Activated T-cell treated with anti-CD3 and anti-CD28 coated beads, Interleukin-2, amount 50 U/mL, for 4 hours (primary cell): ENCODE measurements at regions not wholly inside any gene's neighbourhood (a gene's known extent, or its start where the extent isn't known, plus 50 kb on each side); places are given as distances from the start of the nearest gene placed in this dataset.
"Not testable (repeated sequence)": the region's sequence is repeated elsewhere in the genome, so short reads cannot be mapped to it uniquely, and the experiment has no call there.

Experiments used
- ATAC-seq, 2 donors: fragments of 200-7000 bp; cut with Tn5 transposase; one replicate each; pipeline ENCODE4 v1.10.0; 2021
- DNase-seq: peaks from one replicate; pipeline ENCODE4 v3.0.0-alpha.2; 2020
- H3K27me3 Mint-ChIP-seq: one replicate; pipeline ENCODE4 v1.8.0; 2021; ENCODE audit warnings: low read depth, mixed read lengths
- H3K36me3 Mint-ChIP-seq: one replicate; pipeline ENCODE4 v1.8.0; 2022; ENCODE audit warnings: mixed read lengths; ENCODE audit not compliant: insufficient read depth
- H3K4me1 Mint-ChIP-seq: one replicate; pipeline ENCODE4 v1.8.0; 2021; ENCODE audit warnings: low read depth, mixed read lengths
- H3K4me3 Mint-ChIP-seq: one replicate; pipeline ENCODE4 v1.8.0; 2021; ENCODE audit warnings: mild to moderate bottlenecking, moderate library complexity, mixed read lengths
- H3K9me3 Mint-ChIP-seq: one replicate; pipeline ENCODE4 v1.8.0; 2021; ENCODE audit warnings: mixed read lengths

DNA sequence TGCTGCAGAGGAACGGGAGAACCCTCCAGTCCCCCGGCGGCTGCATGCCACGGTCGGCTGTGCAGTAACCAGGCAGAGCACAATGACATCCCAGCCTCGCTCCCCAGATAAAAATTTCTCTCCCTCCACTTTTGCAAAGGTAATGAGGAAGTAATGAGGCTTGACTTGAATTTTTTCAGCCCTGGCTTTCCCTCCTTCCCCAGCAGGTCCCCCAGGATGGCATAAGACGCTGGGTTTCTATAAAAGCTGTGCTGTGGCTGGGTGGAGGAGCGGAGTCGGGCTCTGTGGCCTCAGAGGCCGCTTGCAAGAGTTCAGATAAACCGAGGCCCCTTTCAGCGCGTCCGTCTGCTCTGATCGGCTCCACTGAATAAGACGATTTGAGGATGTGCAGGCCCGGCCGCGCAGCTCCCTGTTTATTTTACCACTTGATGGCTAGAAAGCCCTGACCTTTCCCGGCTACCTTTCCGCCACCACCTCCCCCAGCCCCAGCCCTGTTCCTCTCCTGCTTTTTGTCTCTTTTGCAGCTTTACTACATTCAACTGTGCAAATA is 351.9 kb upstream of the IRX2 start:
- ATAC-seq (no peak), DNase-seq (no peak)
- H3K36me3 Mint-ChIP-seq = no peaks in the 10 kb centered on the region
- H3K27me3 Mint-ChIP-seq = peaks cover 23% of the 10 kb centered on the region
- H3K4me3 Mint-ChIP-seq = no peak overlapping the region
- H3K9me3 Mint-ChIP-seq = no peaks in the 10 kb centered on the region
- H3K4me1 Mint-ChIP-seq = no peaks in the 10 kb centered on the region

DNA sequence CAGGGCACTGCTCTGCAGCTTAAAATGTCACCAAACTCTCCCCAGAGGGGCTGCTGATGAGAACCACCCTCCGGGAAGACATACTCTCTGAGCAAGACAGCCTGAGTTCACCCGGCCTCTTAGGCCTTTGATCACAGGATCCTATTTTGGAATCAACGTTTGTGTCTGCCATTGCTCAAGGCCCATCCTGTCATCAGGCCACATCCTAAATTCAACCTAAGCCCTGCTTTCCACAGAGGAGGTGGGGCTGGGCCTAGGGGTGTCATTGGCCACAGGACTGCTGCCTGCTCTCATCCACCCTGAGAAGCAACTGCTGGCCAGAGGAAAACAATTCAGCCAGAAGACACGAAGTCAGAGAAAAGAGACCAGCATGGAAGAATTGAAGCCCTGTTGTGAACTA is 351.1 kb upstream of the IRX2 start:
- Mint-ChIP-seq H3K36me3 (no peaks in the 10 kb centered on the region), H3K4me1 (no peaks in the 10 kb centered on the region), H3K27me3 (peaks cover 20% of the 10 kb centered on the region), H3K4me3 (no peak overlapping the region), H3K9me3 (no peaks in the 10 kb centered on the region)
- DNase-seq = no peak
- ATAC-seq = no peak

DNA sequence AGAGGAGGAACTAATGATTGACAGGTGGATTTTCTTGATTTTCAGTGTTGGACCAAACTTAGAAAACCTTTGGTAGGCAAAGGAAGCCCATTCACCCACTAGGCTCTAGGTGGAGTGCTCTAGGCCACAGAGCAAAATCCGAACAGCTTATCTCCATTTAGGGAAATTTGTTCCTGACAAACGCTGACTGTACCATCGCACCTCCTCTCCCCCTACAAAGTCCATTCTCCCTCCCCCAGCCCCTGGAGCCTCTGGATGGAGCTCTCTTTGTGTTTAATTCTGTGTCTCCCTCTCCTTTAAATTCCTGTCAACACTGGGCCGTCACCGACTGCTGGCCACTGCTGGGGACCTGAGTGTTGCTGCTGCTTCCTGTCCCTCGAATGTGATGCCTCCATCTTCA is 350.1 kb upstream of the IRX2 start:
- no peak for DNase-seq
- Mint-ChIP-seq H3K27me3 (peaks cover 20% of the 10 kb centered on the region), H3K4me1 (no peaks in the 10 kb centered on the region), H3K4me3 (no peak overlapping the region), H3K9me3 (no peaks in the 10 kb centered on the region), H3K36me3 (no peaks in the 10 kb centered on the region)
- ATAC-seq = no peak

DNA sequence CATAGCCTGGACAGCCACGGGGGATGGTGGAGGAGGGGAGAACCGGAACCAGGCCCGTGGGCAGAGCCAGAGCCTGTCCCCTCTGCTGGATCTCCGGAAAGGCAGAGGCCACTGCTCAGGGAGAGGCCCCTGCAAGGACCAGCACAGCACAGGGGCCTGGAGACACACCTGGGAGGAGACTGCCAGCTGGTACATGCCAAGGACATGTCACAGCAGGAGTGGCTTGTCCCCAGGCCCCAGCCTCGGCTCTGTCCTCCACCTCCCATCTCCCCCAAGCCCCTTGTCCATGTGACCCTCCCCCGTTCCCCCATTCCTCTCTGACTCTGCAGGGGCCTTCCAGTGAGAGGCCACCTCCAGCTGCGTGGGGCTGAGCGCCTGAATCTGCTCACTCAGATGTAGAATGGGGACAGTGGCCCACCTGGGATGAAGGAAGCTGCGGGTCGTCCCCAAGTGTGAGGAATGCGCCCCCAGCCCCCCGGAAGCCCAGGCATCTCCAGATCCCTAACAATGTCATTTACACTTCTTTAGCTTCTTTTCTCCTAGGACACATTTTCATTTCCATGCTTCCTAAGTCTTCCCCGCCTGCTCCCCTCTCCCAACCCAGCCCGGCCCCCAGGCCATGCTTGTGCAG is 349.6 kb upstream of the IRX2 start:
- no peak for DNase-seq
- Mint-ChIP-seq H3K4me3 (no peak overlapping the region), H3K27me3 (peaks cover 20% of the 10 kb centered on the region), H3K36me3 (no peaks in the 10 kb centered on the region), H3K9me3 (no peaks in the 10 kb centered on the region), H3K4me1 (no peaks in the 10 kb centered on the region)
- ATAC-seq = no peak

GRCh38 chr5:3099954-3100353 is 348.5 kb upstream of the IRX2 start:
- Mint-ChIP-seq H3K4me1 (no peaks in the 10 kb centered on the region), H3K9me3 (no peaks in the 10 kb centered on the region)

GRCh38 chr5:3099526-3099925 is 348.0 kb upstream of the IRX2 start:
- ATAC-seq (no peak), DNase-seq (no peak)
- Mint-ChIP-seq H3K4me3 (no peak overlapping the region), H3K27me3 (peaks cover 18% of the 10 kb centered on the region), H3K36me3 (no peaks in the 10 kb centered on the region), H3K9me3 (no peaks in the 10 kb centered on the region), H3K4me1 (no peaks in the 10 kb centered on the region)

More at GRCh38 chr5:3099954-3100353, 348.5 kb upstream of the IRX2 start:
- DNase-seq (no peak), ATAC-seq (no peak)
- Mint-ChIP-seq H3K4me3 (no peak overlapping the region), H3K27me3 (peaks cover 20% of the 10 kb centered on the region), H3K36me3 (no peaks in the 10 kb centered on the region)

- H3K27me3 Mint-ChIP-seq = peaks cover 16% of the 10 kb centered on the region
- H3K9me3 Mint-ChIP-seq = no peaks in the 10 kb centered on the region
- no peaks in the 10 kb centered on the region for H3K4me1 Mint-ChIP-seq
- DNase-seq = no peak
- no peak overlapping the region for H3K4me3 Mint-ChIP-seq
- ATAC-seq = no peak
- no peaks in the 10 kb centered on the region for H3K36me3 Mint-ChIP-seq
Measured at GRCh38 chr5:3098821-3099220, 347.3 kb upstream of the IRX2 start.

- no peaks in the 10 kb centered on the region for H3K27me3 Mint-ChIP-seq
- DNase-seq (no peak), ATAC-seq (no peak)
- no peaks in the 10 kb centered on the region for H3K4me1 Mint-ChIP-seq
- H3K36me3 Mint-ChIP-seq = no peaks in the 10 kb centered on the region
- no peaks in the 10 kb centered on the region for H3K9me3 Mint-ChIP-seq
- no peak overlapping the region for H3K4me3 Mint-ChIP-seq
Measured at GRCh38 chr5:3092664-3093063, 341.2 kb upstream of the IRX2 start.

DNA sequence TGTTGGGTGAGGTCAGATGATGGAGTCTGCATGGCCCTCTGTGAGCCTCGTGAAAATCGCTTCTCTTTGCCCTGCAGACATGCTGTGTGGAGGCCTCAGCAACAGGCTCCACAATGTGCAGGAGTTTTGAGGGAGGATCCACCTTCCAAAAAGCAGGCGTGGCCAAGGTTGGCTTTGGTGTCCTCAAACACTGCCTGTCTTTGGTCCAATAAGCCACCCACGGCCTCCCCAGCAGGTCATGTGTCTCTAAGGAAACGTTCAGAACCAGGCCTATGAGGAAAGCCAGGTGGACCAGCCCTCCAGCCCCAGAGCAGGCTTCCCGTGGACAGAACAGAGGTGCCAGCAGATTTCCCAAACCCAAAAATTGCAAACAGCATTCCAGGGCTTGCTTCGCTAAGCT is 340.7 kb upstream of the IRX2 start:
- Mint-ChIP-seq H3K9me3 (no peaks in the 10 kb centered on the region), H3K4me1 (no peaks in the 10 kb centered on the region), H3K36me3 (no peaks in the 10 kb centered on the region), H3K4me3 (no peak overlapping the region), H3K27me3 (no peaks in the 10 kb centered on the region)
- ATAC-seq (no peak), DNase-seq (no peak)

- Mint-ChIP-seq H3K4me1 (no peaks in the 10 kb centered on the region), H3K4me3 (no peak overlapping the region), H3K9me3 (no peaks in the 10 kb centered on the region), H3K27me3 (no peaks in the 10 kb centered on the region), H3K36me3 (no peaks in the 10 kb centered on the region)
- ATAC-seq (no peak), DNase-seq (no peak)
Measured at GRCh38 chr5:3091040-3091774, 339.7 kb upstream of the IRX2 start.

DNA sequence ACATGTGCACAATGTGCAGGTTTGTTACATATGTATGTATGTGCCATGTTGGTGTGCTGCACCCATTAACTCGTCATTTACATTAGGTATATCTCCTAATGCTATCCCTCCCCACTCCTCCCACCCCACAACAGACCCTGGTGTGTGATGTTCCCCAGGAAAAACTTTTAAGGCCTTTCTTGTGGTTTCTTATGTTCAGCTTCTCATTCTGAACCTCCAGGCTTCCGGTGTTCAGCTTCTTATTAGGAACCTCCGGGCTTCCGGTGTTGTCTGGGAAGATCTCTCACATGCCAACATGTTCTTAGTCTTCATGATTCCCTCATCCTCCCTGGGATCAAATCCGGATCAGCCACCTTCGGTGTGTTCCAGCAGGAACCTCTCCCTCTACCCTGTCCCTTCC is 338.8 kb upstream of the IRX2 start:
- not testable (repeated sequence) for H3K4me3 Mint-ChIP-seq, H3K27me3 Mint-ChIP-seq, DNase-seq, H3K36me3 Mint-ChIP-seq, ATAC-seq, H3K9me3 Mint-ChIP-seq, H3K4me1 Mint-ChIP-seq

DNA sequence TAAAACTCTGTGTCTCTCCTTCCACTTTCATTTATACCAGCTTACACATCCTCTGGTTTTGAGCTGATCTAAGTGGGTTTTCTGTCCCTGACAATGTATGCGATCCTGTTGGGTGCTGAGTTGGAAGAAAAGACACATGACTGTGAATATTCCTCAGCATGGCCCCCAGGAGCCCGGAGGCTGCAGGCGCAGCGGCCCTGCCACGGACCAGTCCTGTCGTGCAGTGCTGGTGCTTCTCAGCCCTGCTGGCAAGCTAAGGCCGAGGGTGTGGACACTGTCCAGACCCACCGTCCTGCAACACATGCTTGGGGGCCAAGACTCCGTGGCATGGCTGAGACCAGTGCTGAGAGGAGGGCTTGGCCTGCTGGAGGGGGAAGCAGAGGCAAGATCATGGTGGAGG is 328.9 kb upstream of the IRX2 start:
- Mint-ChIP-seq H3K27me3 (peaks cover 2% of the 10 kb centered on the region), H3K4me1 (no peaks in the 10 kb centered on the region), H3K36me3 (no peaks in the 10 kb centered on the region), H3K9me3 (peaks cover 15% of the 10 kb centered on the region), H3K4me3 (no peak overlapping the region)
- no peak for ATAC-seq
- DNase-seq = no peak

DNA sequence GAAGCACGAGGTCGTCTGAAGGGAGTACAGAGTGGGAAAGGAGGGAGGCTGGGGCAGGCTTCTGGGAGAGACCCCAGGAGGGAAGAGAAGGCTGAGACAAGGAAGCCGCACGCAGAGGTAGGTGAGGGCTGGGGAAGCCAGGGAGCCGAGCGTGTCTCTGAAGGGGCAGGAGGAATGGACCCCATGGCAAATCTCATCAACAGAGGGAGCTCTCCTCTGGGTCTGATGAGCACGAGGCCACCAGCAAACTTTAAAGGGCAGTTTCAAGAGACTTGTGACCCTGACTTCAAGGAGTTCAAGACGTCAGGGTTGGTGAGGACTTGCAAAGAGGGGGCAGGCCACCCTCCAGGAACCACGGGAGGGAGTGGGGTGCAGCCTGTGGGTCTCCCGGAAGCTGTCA is 326.2 kb upstream of the IRX2 start:
- no peak for ATAC-seq
- H3K9me3 Mint-ChIP-seq = peaks cover 13% of the 10 kb centered on the region
- no peaks in the 10 kb centered on the region for H3K36me3 Mint-ChIP-seq
- peaks cover 2% of the 10 kb centered on the region for H3K27me3 Mint-ChIP-seq
- H3K4me3 Mint-ChIP-seq = no peak overlapping the region
- no peak for DNase-seq
- no peaks in the 10 kb centered on the region for H3K4me1 Mint-ChIP-seq

GRCh38 chr5:3075309-3075708 is 323.8 kb upstream of the IRX2 start:
- Mint-ChIP-seq H3K27me3 (peaks cover 2% of the 10 kb centered on the region), H3K36me3 (no peaks in the 10 kb centered on the region), H3K9me3 (peaks cover 20% of the 10 kb centered on the region), H3K4me3 (no peak overlapping the region), H3K4me1 (no peaks in the 10 kb centered on the region)
- no peak for ATAC-seq
- DNase-seq = no peak

DNA sequence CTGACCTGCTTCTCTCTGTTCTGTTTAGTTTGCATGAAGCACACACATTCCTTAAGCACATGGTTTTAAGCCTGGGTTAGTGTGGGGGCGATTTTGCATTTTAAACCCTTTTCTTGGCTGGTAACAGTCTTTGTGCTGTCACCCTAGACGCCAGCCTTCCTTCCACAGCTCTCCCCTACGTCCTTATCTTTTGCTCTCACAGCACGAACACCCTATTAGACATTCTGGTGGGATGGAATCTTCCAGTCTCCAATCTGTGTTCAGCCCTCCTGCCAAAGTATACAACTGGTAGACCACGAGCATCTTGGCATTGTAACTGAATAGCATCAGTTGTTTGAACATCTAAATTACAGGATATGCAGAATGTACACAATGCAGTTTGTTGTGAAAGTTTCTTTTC is 316.9 kb upstream of the IRX2 start:
- no peaks in the 10 kb centered on the region for H3K4me1 Mint-ChIP-seq
- no peak for ATAC-seq
- H3K9me3 Mint-ChIP-seq = peaks cover 22% of the 10 kb centered on the region
- no peaks in the 10 kb centered on the region for H3K27me3 Mint-ChIP-seq
- no peaks in the 10 kb centered on the region for H3K36me3 Mint-ChIP-seq
- no peak overlapping the region for H3K4me3 Mint-ChIP-seq
- DNase-seq = no peak
